ENCODE measurements at regions not wholly inside any gene's neighbourhood (a gene's known extent, or its start where the extent isn't known, plus 50 kb on each side); places are given as distances from the start of the nearest gene placed in this dataset.
"Not testable (repeated sequence)": the region's sequence is repeated elsewhere in the genome, so short reads cannot be mapped to it uniquely, and the experiment has no call there.

DNA sequence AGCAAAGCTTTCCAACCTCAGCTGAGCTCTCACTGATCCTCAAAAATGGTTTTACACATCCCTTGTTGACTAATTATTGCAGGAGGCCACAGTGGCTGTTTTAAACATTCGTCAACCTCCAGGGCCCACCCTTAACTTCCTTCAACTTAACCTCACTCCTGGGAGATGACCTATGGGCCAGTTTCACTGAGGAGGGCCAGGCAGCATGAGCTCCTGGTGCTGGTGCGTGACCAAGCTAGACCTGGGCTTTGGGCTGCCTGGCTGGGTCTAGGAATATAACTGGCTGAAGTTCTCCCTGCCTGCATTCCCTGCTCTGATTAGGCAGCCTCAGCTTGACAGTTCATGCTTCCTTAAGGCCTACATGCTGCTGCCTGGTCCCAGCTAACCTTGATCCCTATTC, 273.7 kb upstream of the ATP11B start:
- Histone ChIP-seq H3K4me3 (ENCODE audit: low read depth, low read length) (no peak overlapping the region), H3K36me3 (replicated peaks) (no peaks in the 10 kb centered on the region), H3K27ac (no peak overlapping the region), H3K27me3 (replicated peaks) (no peaks in the 10 kb centered on the region)
- no peak for TF ChIP-seq CTCF (IDR thresholded peaks at IDR 0.05; ENCODE audit: low read depth, low read length, missing control alignments)
- DNase-seq = no peak
- in situ Hi-C loops (cut with HindIII; ENCODE audit: low pct_ligation_motif_present, low sequenced_read_pairs) = no loop called here

GRCh38 chr3:182521339-182521738, 272.0 kb upstream of the ATP11B start:
- H3K4me3 ChIP-seq (ENCODE audit: low read depth, low read length) = no peak overlapping the region
- TF ChIP-seq CTCF (IDR thresholded peaks at IDR 0.05; ENCODE audit: low read depth, low read length, missing control alignments) = no peak
- in situ Hi-C loops (cut with HindIII; ENCODE audit: low pct_ligation_motif_present, low sequenced_read_pairs) = no loop called here
- H3K36me3 ChIP-seq (replicated peaks) = no peaks in the 10 kb centered on the region
- H3K27ac ChIP-seq = no peak overlapping the region
- no peaks in the 10 kb centered on the region for H3K27me3 ChIP-seq (replicated peaks)
- DNase-seq = no peak

- H3K36me3 ChIP-seq (replicated peaks); in situ Hi-C loops (cut with HindIII; ENCODE audit: low pct_ligation_motif_present, low sequenced_read_pairs); H3K27me3 ChIP-seq (replicated peaks); H3K27ac ChIP-seq; H3K4me3 ChIP-seq (ENCODE audit: low read depth, low read length); DNase-seq: not testable (repeated sequence)
Observed at GRCh38 chr3:182523424-182523823, 269.9 kb upstream of the ATP11B start.

DNA sequence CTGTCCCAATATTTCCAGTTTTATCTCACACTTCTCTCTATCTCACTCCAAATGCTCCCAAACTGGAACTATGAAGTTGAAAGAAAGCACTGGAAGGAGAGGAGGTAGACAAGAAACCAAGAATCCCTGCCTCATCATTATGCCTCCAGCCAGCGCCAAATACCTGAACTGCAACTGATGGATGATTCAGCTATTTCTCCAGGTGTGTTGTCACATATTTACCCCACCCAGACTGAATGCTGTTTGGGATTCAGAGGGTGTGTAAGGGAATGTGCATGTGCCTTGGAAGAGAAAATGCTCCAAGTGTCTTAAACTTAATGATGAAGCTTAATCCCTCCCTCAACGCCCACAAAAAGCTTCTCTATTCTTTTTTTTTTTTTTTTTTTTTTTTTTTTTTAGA, 269.5 kb upstream of the ATP11B start:
- DNase-seq = no peak
- Histone ChIP-seq H3K27ac (no peak overlapping the region), H3K27me3 (replicated peaks) (no peaks in the 10 kb centered on the region), H3K36me3 (replicated peaks) (no peaks in the 10 kb centered on the region), H3K4me3 (ENCODE audit: low read depth, low read length) (no peak overlapping the region)
- no peak for TF ChIP-seq CTCF (IDR thresholded peaks at IDR 0.05; ENCODE audit: low read depth, low read length, missing control alignments)
- in situ Hi-C loops (cut with HindIII; ENCODE audit: low pct_ligation_motif_present, low sequenced_read_pairs) = no loop called here

GRCh38 chr3:182524711-182525401, 268.4 kb upstream of the ATP11B start:
- no peak overlapping the region for H3K27ac ChIP-seq
- no peak for DNase-seq
- no peak for TF ChIP-seq CTCF (IDR thresholded peaks at IDR 0.05; ENCODE audit: low read depth, low read length, missing control alignments)
- no peaks in the 10 kb centered on the region for H3K27me3 ChIP-seq (replicated peaks)
- H3K4me3 ChIP-seq (ENCODE audit: low read depth, low read length) = no peak overlapping the region
- in situ Hi-C loops (cut with HindIII; ENCODE audit: low pct_ligation_motif_present, low sequenced_read_pairs) = no loop called here
- H3K36me3 ChIP-seq (replicated peaks) = no peaks in the 10 kb centered on the region

DNA sequence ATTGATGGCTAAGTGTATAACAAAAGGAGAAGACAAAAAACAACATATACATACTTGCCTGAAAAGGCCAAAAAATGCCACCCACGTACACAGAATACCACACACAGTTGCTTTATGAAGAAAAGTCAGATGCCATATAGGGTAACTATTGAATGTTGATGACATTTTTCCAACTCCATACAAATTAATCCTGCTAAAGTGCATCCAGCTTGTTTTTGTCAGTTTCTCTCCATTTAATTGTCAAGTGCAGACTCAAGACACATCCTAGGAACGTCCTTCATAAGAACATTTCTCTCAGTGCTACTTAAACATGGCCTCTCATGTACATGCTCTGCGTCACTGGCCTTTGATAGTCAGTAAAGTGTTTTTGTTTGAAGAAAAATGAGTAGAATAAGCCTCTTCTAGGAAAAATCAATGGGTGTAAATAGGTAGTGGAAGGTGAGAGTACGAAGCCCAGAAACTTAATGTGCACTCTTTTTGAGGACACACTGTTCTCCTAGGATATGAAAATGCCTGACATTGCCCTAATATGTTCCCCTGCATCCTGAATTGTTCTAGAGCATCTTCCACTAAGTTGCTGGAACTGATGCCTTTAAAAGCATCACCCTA, 267.4 kb upstream of the ATP11B start:
- DNase-seq = no peak
- TF ChIP-seq CTCF (IDR thresholded peaks at IDR 0.05; ENCODE audit: low read depth, low read length, missing control alignments) = no peak
- H3K27ac ChIP-seq = no peak overlapping the region
- no peaks in the 10 kb centered on the region for H3K27me3 ChIP-seq (replicated peaks)
- H3K4me3 ChIP-seq (ENCODE audit: low read depth, low read length) = no peak overlapping the region
- in situ Hi-C loops (cut with HindIII; ENCODE audit: low pct_ligation_motif_present, low sequenced_read_pairs) = no loop called here
- H3K36me3 ChIP-seq (replicated peaks) = no peaks in the 10 kb centered on the region
